Adipocyte (in vitro differentiated cells): ENCODE measurements at regions not wholly inside any gene's neighbourhood (a gene's known extent, or its start where the extent isn't known, plus 50 kb on each side); places are given as distances from the start of the nearest gene placed in this dataset.

ENCODE experiments used
- DNase-seq: peaks from one replicate; pipeline ENCODE4 v3.0.0-alpha.2; 2015; ENCODE audit warnings: low read depth
- H3K27me3 ChIP-seq: replicated peaks from 2 replicates; pipeline ENCODE4 v1.7.0; 2013; ENCODE audit warnings: mild to moderate bottlenecking, low read length, moderate library complexity; ENCODE audit not compliant: control insufficient read depth, insufficient read depth
- H3K36me3 ChIP-seq: 2 replicates; pipeline ENCODE4 v1.7.0; 2013; ENCODE audit warnings: low read length, mild to moderate bottlenecking, moderate library complexity; ENCODE audit not compliant: control insufficient read depth, insufficient read depth, severe bottlenecking
- H3K4me1 ChIP-seq: 2 replicates; pipeline ENCODE4 v1.7.0; 2013; ENCODE audit warnings: mild to moderate bottlenecking, low read length, moderate library complexity; ENCODE audit not compliant: control insufficient read depth, insufficient read depth
- H3K4me3 ChIP-seq: 2 replicates; pipeline ENCODE4 v1.7.0; 2013; ENCODE audit warnings: mild to moderate bottlenecking, low read length, moderate library complexity
- H3K9ac ChIP-seq: 2 replicates; pipeline ENCODE4 v1.7.0; 2013; ENCODE audit warnings: mild to moderate bottlenecking, low read length, moderate library complexity
- H3K9me3 ChIP-seq: 2 replicates; pipeline ENCODE4 v1.7.0; 2013; ENCODE audit warnings: mild to moderate bottlenecking, low read length, moderate library complexity; ENCODE audit not compliant: control insufficient read depth

DNA sequence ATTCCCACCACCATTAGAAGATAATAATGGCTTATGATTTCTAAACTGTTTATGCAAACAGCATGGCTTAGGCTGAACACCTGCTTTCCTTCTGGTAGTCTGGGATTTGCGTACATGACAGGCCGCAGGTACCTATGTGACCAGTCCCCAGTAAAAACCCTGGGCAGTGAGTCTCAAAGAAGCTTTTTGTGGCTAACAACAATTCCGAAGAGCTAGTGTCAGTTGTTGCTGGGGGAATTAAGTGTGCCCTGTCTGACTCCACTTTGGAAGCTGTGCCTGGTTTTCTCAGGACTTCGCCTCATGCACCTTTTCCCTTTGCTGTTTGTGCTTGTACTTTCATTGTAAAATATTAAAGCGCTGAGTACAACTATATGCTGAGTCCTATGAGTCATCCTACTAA, 250.2 kb upstream of the MIR17HG start:
- Histone ChIP-seq H3K27me3 (no peaks in the 10 kb centered on the region), H3K4me1 (no peaks in the 10 kb centered on the region), H3K9me3 (no peaks in the 10 kb centered on the region), H3K36me3 (no peaks in the 10 kb centered on the region), H3K4me3 (no peak overlapping the region), H3K9ac (no peak overlapping the region)
- DNase-seq = no peak

DNA sequence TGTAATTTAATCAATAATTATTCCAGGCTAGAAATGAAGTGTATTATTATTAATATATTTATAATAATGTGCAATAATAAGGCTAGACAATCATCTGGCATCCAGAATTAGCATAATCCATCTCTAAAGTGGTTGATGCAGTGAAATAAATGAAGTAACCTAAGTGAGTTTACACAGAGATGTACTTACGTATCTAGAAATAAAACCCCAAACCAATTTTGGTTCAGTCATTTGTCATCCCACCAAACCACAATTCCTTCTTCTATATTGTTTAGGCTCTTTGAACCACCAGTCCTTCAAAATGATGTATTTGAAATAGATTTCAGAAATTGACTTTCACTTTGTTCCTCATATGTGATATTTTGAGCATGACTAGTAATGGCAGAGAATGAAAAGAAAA, 247.6 kb upstream of the MIR17HG start:
- H3K27me3 ChIP-seq = no peaks in the 10 kb centered on the region
- no peaks in the 10 kb centered on the region for H3K4me1 ChIP-seq
- no peak for DNase-seq
- no peak overlapping the region for H3K9ac ChIP-seq
- H3K4me3 ChIP-seq = no peak overlapping the region
- H3K36me3 ChIP-seq = no peaks in the 10 kb centered on the region
- H3K9me3 ChIP-seq = no peaks in the 10 kb centered on the region

DNA sequence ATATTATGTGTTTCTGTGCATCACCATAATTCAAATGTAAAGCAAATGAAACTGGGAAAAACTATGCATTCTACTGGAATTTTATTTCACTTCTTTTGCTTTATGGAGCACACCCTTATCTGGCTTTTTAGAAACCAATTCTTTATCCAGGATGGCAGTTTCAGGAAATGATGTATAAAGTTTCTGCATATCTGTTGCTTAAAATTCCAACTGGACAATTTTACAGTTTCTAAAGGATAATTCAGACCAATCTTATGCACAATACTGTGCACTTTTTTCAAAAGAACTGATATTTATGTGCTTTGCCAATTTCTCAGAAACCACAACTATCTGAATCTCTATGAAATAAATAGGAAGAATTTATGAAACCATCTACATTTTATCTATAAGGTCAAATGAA, 246.5 kb upstream of the MIR17HG start:
- H3K4me1 ChIP-seq = no peaks in the 10 kb centered on the region
- no peaks in the 10 kb centered on the region for H3K36me3 ChIP-seq
- no peaks in the 10 kb centered on the region for H3K9me3 ChIP-seq
- no peak for DNase-seq
- no peaks in the 10 kb centered on the region for H3K27me3 ChIP-seq
- H3K4me3 ChIP-seq = no peak overlapping the region
- no peak overlapping the region for H3K9ac ChIP-seq

DNA sequence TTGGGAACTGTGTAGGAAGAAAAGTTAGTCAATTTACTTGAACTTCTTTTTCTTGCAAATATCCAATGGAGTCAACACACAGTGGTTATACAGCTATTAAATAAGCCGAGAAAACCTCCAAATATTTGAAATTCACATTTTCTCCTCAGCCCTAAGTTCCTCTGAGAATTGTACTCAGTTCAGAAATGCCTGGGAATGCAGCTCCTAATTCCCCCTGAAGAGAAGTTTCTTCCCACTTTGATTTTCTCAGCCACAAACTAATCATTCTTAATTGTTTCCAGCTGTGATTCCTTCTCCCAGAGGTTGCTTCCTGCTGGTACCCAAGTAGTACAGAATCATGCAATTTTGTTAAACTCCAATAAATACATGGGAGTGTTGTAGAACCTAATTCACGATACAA, 246.1 kb upstream of the MIR17HG start:
- Histone ChIP-seq H3K9ac (no peak overlapping the region), H3K36me3 (no peaks in the 10 kb centered on the region), H3K4me1 (no peaks in the 10 kb centered on the region), H3K4me3 (no peak overlapping the region), H3K27me3 (no peaks in the 10 kb centered on the region), H3K9me3 (no peaks in the 10 kb centered on the region)
- no peak for DNase-seq

DNA sequence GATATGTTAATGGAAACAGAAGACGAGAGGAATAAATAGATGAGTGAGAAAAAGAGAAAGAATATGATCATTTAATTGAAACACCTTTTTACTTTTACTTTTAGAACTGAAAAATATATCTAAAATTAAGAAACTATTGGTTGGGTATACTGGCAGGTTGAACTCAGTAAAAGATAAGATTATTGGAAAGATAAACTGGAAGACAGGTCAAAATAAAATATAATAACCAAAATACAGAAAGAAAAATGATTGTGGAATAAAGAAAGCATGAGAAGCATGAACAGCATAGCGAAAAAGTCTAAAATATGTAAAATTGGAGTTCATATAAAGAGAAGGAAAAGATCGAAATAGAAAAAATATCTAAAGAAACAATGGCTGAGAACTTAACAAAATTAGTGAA, 242.2 kb upstream of the MIR17HG start:
- no peaks in the 10 kb centered on the region for H3K9me3 ChIP-seq
- no peak for DNase-seq
- H3K9ac ChIP-seq = no peak overlapping the region
- H3K4me3 ChIP-seq = no peak overlapping the region
- no peaks in the 10 kb centered on the region for H3K27me3 ChIP-seq
- no peaks in the 10 kb centered on the region for H3K36me3 ChIP-seq
- H3K4me1 ChIP-seq = no peaks in the 10 kb centered on the region

DNA sequence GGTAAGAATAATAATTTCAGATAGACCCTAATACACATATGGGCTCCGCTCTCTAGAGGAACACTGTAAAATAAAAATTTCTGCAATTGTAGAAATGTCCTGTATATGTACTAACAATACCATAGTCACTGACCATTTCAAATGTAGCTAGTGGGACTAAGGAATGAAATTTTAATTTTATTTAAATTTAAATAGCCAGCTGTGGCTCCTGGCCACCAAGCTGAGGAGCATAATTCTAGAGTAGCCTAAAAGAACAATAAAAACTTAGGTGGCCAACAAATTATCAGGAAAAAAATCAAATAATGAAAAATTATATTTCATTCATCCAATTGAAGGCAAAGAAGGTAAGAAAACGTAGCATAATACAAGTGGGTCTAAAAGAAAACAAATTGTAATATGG, 240.9 kb upstream of the MIR17HG start:
- no peak for DNase-seq
- no peaks in the 10 kb centered on the region for H3K4me1 ChIP-seq
- H3K27me3 ChIP-seq = no peaks in the 10 kb centered on the region
- H3K9me3 ChIP-seq = no peaks in the 10 kb centered on the region
- no peak overlapping the region for H3K9ac ChIP-seq
- no peaks in the 10 kb centered on the region for H3K36me3 ChIP-seq
- no peak overlapping the region for H3K4me3 ChIP-seq

DNA sequence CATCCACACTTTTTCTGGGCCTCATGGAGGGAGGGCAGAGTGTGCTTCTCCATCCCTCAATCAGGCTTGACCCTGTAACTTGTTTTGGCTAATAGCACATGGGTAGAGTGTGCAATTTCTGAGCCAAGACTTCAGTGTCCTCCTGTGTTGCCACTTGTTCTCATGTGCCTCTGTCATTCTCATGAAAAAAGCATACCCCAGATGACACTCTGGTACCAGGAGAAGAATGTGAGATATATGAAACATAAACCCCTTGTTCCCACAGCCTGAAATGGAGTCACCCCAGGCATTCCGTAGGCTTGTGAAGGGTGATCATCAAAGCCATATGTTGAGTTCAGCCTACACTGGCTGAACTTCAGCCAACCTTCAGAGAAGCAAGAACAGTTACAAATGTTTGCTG, 239.2 kb upstream of the MIR17HG start:
- no peak for DNase-seq
- no peaks in the 10 kb centered on the region for H3K9me3 ChIP-seq
- no peaks in the 10 kb centered on the region for H3K27me3 ChIP-seq
- H3K36me3 ChIP-seq = no peaks in the 10 kb centered on the region
- no peak overlapping the region for H3K9ac ChIP-seq
- H3K4me3 ChIP-seq = no peak overlapping the region
- no peaks in the 10 kb centered on the region for H3K4me1 ChIP-seq

DNA sequence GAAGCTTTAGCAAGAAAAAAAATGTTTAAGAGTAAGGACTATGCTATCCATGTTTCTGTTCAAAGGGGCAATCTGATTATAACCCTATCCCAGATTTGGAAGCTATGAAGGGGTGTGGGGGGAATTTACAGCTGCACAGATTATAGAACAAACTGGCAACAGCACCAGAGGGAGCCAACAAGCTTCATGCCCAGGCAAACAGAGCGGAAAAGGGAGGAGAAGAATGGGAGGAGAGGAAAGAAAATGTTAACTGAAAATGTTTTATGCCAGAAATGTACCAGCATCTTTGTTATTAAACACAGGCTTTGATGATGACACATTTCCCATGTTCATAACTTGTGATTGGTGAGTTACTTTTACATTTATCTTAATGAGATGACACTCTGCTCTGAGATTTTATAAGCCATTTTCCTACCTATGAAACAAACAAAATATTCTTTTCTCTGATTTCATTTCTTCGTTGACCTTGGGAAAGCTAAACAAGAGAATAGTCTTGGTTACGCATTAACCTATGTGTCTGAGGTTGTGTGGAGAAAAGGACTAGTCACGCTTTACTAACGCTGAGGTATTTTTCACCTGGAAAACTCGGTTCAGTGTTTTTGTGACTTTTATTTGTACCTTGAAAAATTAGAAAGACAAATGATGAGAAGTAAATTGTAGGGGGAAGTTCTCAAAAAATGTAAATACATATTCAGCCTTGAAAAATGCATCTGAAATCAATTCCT, 235.8 kb upstream of the MIR17HG start:
- no peaks in the 10 kb centered on the region for H3K4me1 ChIP-seq
- H3K4me3 ChIP-seq = no peak overlapping the region
- H3K9ac ChIP-seq = no peak overlapping the region
- no peak for DNase-seq
- no peaks in the 10 kb centered on the region for H3K9me3 ChIP-seq
- no peaks in the 10 kb centered on the region for H3K27me3 ChIP-seq
- H3K36me3 ChIP-seq = no peaks in the 10 kb centered on the region

DNA sequence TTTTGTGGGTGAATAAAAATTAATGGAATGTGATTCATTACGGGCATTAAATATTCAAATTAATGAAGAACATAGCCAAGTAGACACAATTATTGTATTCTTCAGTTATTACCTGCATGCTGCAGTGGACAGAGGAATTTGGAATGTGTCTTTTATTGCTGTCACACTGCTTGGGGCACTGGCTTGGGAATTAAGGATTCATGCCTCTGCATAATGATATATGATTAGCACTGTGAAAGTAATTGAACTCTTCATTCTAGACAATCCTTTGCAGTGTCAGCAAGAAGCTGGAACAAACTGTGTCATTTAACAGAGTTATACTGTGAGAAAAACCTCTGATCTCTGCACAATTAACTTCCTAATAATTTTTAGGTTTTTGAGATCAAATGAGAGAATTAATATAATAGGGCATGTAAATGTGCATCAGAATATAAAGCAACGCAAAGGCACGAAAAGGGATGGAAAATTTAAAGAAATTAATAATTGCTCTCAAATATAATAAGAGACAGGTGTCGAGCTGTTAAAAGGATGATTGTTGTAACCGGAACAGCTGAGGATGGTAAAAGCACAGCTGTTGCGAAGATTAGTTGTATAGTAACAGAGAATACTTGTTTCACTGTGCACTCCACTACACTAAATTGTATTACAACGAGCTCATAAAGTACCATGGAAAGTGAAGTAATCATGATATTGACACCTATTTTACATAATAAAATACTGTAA, 235.1 kb upstream of the MIR17HG start:
- Histone ChIP-seq H3K4me3 (no peak overlapping the region), H3K9ac (no peak overlapping the region), H3K4me1 (no peaks in the 10 kb centered on the region), H3K9me3 (no peaks in the 10 kb centered on the region), H3K36me3 (no peaks in the 10 kb centered on the region), H3K27me3 (no peaks in the 10 kb centered on the region)
- no peak for DNase-seq

DNA sequence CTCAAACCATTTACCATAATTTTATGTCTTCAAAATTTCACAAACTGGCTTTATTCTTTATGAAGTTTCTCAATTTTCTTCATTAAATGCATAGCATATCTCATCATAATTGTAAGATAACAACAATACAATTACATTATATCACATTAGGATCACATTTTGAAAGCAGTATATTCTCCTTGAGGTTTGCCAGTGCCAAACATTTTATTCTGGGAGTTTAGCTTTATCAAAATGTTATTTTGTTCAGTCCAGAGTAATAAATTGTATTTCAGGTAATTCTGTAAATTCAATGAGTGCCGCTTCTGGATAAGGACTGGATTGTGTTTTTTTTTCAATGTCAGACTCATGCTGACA, 234.6 kb upstream of the MIR17HG start:
- DNase-seq = no peak
- no peaks in the 10 kb centered on the region for H3K27me3 ChIP-seq
- H3K4me1 ChIP-seq = no peaks in the 10 kb centered on the region
- no peak overlapping the region for H3K4me3 ChIP-seq
- no peak overlapping the region for H3K9ac ChIP-seq
- H3K9me3 ChIP-seq = no peaks in the 10 kb centered on the region
- no peaks in the 10 kb centered on the region for H3K36me3 ChIP-seq

DNA sequence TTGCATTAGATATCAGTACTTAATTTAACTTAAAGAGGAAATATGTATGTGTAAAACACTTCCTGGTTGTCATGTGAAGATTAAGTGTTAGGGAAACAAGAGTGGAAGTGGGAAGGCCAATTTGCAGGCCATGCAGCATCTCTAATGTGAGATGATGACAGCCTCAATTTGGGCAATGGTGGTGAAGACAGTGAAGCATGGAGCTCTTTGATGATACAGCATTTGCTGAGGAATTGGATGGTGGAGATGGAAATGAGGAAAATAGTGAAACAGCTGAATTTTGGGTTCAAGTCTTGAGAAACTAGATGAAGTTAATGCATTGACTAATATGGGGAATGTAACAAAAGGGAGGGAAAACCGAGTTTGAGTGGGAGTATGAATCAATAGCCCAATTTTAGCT, 231.7 kb upstream of the MIR17HG start:
- no peaks in the 10 kb centered on the region for H3K27me3 ChIP-seq
- H3K9me3 ChIP-seq = no peaks in the 10 kb centered on the region
- DNase-seq = no peak
- H3K9ac ChIP-seq = no peak overlapping the region
- H3K4me3 ChIP-seq = no peak overlapping the region
- H3K36me3 ChIP-seq = no peaks in the 10 kb centered on the region
- no peaks in the 10 kb centered on the region for H3K4me1 ChIP-seq

DNA sequence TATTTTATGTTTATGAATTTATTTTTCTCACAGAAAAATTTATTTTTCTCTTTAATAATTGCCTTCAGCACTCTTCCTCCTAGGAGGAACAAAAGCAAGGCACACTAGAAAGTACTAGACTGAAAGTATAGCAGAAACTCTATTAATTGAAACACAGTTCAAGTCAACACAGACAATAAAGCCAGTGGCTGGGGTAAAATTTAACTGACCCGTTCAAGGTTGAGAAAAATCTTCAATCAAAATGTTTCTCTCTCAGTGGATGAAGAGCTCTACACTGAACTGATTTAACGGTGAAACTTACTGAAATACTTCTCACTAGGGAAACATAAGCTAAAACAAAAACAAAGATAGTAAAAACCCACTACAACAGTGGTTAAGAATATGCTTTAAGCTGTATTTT, 230.1 kb upstream of the MIR17HG start:
- Histone ChIP-seq H3K9ac (no peak overlapping the region), H3K9me3 (no peaks in the 10 kb centered on the region), H3K36me3 (no peaks in the 10 kb centered on the region), H3K4me1 (no peaks in the 10 kb centered on the region), H3K27me3 (no peaks in the 10 kb centered on the region), H3K4me3 (no peak overlapping the region)
- DNase-seq = no peak
